ENCODE measurements at regions not wholly inside any gene's neighbourhood (a gene's known extent, or its start where the extent isn't known, plus 50 kb on each side); places are given as distances from the start of the nearest gene placed in this dataset.

DNA sequence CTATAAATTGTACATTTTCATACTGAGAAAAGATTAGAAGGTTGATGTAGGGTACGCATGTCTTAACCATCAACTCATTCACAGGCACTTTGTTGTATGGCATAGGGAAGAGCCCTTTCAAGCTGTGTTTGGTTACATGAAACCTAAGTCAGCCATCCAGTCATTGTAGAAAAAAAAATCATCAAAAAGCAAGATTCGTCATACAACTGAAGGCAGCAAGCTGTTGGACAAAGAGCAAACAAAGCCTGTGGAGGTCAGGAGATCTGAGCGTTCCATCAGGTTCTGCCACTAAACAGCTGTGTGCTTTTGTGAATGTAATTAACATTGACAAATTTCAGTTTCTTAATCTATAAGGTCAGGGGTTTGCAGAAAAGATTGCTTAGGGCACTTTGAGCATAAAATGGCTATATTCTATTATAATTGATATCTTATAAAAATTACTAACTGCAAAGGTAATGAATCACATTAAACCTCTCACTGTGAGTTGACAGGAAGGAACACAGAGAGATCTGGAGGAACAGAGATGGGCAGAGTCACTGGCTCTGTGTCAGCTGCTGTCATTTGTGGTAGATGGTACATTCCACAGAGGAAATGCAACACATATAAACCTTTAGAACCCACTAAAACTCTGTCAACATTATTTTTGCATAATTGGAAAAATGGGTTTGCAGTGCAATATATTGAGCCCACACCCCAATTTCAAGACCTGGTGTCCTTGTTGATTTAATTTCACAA, 66.3 kb upstream of the MYOCD start:
- no peaks in the 10 kb centered on the region for H3K9me3 Mint-ChIP-seq (ENCODE audit: unreplicated experiment)
- ChIA-PET CTCF (interaction anchor here (0.5 kb wide), 1 partner anchor 184 kb away, joined by 4 read pairs; no protein-coding TSS in a partner anchor), POLR2A (no interaction called here)
- H3K27me3 Mint-ChIP-seq (ENCODE audit: insufficient read depth, unreplicated experiment) = peaks cover 18% of the 10 kb centered on the region
- no TSS peak for BruUV-seq (replicated peaks)
- no peak overlapping the region for H3K4me3 Mint-ChIP-seq (ENCODE audit: unreplicated experiment)
- no peak overlapping the region for H3K27ac Mint-ChIP-seq (ENCODE audit: low read depth, unreplicated experiment)
- intact Hi-C loops (cut with micrococcal nuclease) = no loop called here
- no peaks in the 10 kb centered on the region for H3K4me1 Mint-ChIP-seq (ENCODE audit: insufficient read depth, unreplicated experiment)
- DNase-seq (ENCODE audit: unreplicated experiment) = no peak
- H3K36me3 Mint-ChIP-seq (ENCODE audit: insufficient read depth, unreplicated experiment) = no peaks in the 10 kb centered on the region
- TF ChIP-seq, protein P1, sequence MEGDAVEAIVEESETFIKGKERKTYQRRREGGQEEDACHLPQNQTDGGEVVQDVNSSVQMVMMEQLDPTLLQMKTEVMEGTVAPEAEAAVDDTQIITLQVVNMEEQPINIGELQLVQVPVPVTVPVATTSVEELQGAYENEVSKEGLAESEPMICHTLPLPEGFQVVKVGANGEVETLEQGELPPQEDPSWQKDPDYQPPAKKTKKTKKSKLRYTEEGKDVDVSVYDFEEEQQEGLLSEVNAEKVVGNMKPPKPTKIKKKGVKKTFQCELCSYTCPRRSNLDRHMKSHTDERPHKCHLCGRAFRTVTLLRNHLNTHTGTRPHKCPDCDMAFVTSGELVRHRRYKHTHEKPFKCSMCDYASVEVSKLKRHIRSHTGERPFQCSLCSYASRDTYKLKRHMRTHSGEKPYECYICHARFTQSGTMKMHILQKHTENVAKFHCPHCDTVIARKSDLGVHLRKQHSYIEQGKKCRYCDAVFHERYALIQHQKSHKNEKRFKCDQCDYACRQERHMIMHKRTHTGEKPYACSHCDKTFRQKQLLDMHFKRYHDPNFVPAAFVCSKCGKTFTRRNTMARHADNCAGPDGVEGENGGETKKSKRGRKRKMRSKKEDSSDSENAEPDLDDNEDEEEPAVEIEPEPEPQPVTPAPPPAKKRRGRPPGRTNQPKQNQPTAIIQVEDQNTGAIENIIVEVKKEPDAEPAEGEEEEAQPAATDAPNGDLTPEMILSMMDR (IDR thresholded peaks at IDR 0.05; ENCODE audit: unreplicated experiment) = no peak

DNA sequence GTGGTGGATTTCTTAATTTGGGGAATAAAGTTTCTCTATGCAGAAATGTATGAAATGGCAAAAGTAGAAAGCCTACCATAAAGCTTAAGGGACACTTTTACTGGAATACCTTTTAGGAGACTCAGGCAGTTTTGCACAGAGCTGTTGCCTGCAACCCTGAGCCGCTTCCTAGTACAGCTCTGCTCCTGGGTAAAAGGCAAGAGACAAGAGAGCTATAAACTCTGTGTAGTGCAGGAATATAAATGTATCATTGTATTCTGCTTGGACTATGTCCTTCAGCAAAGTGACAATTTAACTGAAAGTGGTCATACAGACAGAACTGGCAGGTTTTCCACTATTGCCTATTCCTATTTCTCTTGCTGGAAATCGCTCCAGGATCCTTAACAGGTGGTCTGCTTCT, 65.3 kb upstream of the MYOCD start:
- no peak for DNase-seq (ENCODE audit: unreplicated experiment)
- Mint-ChIP-seq H3K4me3 (ENCODE audit: unreplicated experiment) (no peak overlapping the region), H3K36me3 (ENCODE audit: insufficient read depth, unreplicated experiment) (no peaks in the 10 kb centered on the region), H3K27ac (ENCODE audit: low read depth, unreplicated experiment) (no peak overlapping the region), H3K4me1 (ENCODE audit: insufficient read depth, unreplicated experiment) (no peaks in the 10 kb centered on the region), H3K9me3 (ENCODE audit: unreplicated experiment) (no peaks in the 10 kb centered on the region), H3K27me3 (ENCODE audit: insufficient read depth, unreplicated experiment) (peaks cover 18% of the 10 kb centered on the region)
- BruUV-seq (replicated peaks) = no TSS peak
- TF ChIP-seq, protein P1 (IDR thresholded peaks at IDR 0.05; ENCODE audit: unreplicated experiment) = no peak
- CTCF ChIA-PET = interaction anchor here (1.1 kb wide), 1 partner anchor 54 kb away, joined by 6 read pairs; no protein-coding TSS in a partner anchor
- intact Hi-C loops (cut with micrococcal nuclease) = no loop called here
- POLR2A ChIA-PET = interaction anchor here (0.8 kb wide), 1 partner anchor 10 kb away, joined by 4 read pairs; no protein-coding TSS in a partner anchor

DNA sequence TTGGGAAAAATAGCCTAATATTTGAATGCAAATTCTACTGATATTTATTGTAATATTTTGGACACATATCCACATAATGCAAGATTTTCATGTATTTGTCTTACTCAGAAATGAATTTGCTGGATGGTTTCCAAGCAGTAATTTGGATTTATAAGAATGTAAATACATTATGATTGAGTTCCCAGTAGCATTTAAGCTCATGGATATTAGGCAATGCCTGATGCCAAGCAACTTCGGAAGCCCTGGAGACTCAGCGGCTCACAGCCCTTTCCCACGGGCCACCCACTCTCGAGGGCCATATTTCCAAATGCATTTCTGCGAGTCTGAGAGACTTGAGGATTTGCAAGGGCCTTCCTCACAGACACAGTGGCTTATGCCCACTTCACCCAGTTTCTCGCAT, 62.1 kb upstream of the MYOCD start:
- H3K27ac Mint-ChIP-seq (ENCODE audit: low read depth, unreplicated experiment) = no peak overlapping the region
- TF ChIP-seq, protein P1 (IDR thresholded peaks at IDR 0.05; ENCODE audit: unreplicated experiment) = no peak
- H3K27me3 Mint-ChIP-seq (ENCODE audit: insufficient read depth, unreplicated experiment) = peaks cover 33% of the 10 kb centered on the region
- BruUV-seq (replicated peaks) = no TSS peak
- no peak overlapping the region for H3K4me3 Mint-ChIP-seq (ENCODE audit: unreplicated experiment)
- no peaks in the 10 kb centered on the region for H3K4me1 Mint-ChIP-seq (ENCODE audit: insufficient read depth, unreplicated experiment)
- H3K36me3 Mint-ChIP-seq (ENCODE audit: insufficient read depth, unreplicated experiment) = no peaks in the 10 kb centered on the region
- intact Hi-C loops (cut with micrococcal nuclease) = no loop called here
- POLR2A ChIA-PET = no interaction called here
- CTCF ChIA-PET = no interaction called here
- no peak for DNase-seq (ENCODE audit: unreplicated experiment)
- H3K9me3 Mint-ChIP-seq (ENCODE audit: unreplicated experiment) = peaks cover 3% of the 10 kb centered on the region

DNA sequence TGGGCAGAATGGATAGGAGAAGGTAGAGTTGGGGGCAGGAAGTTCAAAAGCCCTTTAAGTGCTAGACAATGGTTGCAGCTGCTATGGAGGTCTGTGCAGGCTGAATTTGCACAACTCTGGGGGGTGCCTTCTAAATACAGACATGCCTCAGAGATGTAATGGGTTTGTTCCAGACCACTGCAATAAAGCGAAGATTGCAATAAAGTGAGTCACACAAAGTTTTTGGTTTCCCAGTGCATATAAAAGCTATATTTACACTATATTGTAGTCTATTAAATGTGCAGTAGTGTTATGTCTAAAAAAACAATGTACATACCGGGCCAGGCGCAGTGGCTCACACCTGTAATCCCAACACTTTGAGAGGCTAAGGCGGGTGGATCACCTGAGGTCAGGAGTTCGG, 60.5 kb upstream of the MYOCD start:
- H3K36me3 Mint-ChIP-seq (ENCODE audit: insufficient read depth, unreplicated experiment) = no peaks in the 10 kb centered on the region
- no peaks in the 10 kb centered on the region for H3K4me1 Mint-ChIP-seq (ENCODE audit: insufficient read depth, unreplicated experiment)
- H3K4me3 Mint-ChIP-seq (ENCODE audit: unreplicated experiment) = no peak overlapping the region
- H3K9me3 Mint-ChIP-seq (ENCODE audit: unreplicated experiment) = peaks cover 8% of the 10 kb centered on the region
- no peak overlapping the region for H3K27ac Mint-ChIP-seq (ENCODE audit: low read depth, unreplicated experiment)
- POLR2A ChIA-PET = no interaction called here
- BruUV-seq (replicated peaks) = no TSS peak
- TF ChIP-seq, protein P1 (IDR thresholded peaks at IDR 0.05; ENCODE audit: unreplicated experiment) = no peak
- no peak for DNase-seq (ENCODE audit: unreplicated experiment)
- intact Hi-C loops (cut with micrococcal nuclease) = no loop called here
- CTCF ChIA-PET = no interaction called here
- H3K27me3 Mint-ChIP-seq (ENCODE audit: insufficient read depth, unreplicated experiment) = peaks cover 40% of the 10 kb centered on the region

Measured in MCF 10A (cell line).